RWPE2 (cell line): ENCODE measurements at regions not wholly inside any gene's neighbourhood (a gene's known extent, or its start where the extent isn't known, plus 50 kb on each side); places are given as distances from the start of the nearest gene placed in this dataset.
A peak's percentile ranks its signal among the peaks of the same experiment; 100 is the strongest.

Experiments used
- ATAC-seq: fragments of 200-7000 bp; cut with Tn5 transposase; 3 replicates; pipeline ENCODE4 v1.9.1; 2021; ENCODE audit warnings: low read depth
- DNase-seq: peaks from one replicate; pipeline ENCODE4 v3.0.0-alpha.2; 2020; ENCODE audit warnings: low spot score
- H3K27ac ChIP-seq: fragments of 450-650 bp; 2 replicates; pipeline ENCODE4 v1.5.1; 2017; ENCODE audit warnings: mild to moderate bottlenecking; ENCODE audit not compliant: poor library complexity, severe bottlenecking
- H3K27me3 ChIP-seq: fragments of 250-450 bp; sonication (Bioruptor Pico); 2 replicates; pipeline ENCODE4 v1.5.1; 2021; ENCODE audit warnings: mild to moderate bottlenecking, moderate library complexity; ENCODE audit not compliant: insufficient read depth, poor library complexity, severe bottlenecking
- H3K36me3 ChIP-seq: fragments of 250-450 bp; sonication (Bioruptor Pico); 2 replicates; pipeline ENCODE4 v1.5.1; 2020; ENCODE audit warnings: low read depth, mild to moderate bottlenecking, moderate library complexity
- H3K4me1 ChIP-seq: fragments of 250-450 bp; sonication (Bioruptor Pico); 2 replicates; pipeline ENCODE4 v1.5.1; 2021; ENCODE audit warnings: mild to moderate bottlenecking, moderate library complexity; ENCODE audit not compliant: insufficient read depth, poor library complexity, severe bottlenecking
- H3K4me3 ChIP-seq: fragments of 250-450 bp; sonication (Bioruptor Pico); 2 replicates; pipeline ENCODE4 v1.5.1; 2021; ENCODE audit warnings: mild to moderate bottlenecking, moderate library complexity; ENCODE audit not compliant: severe bottlenecking
- H3K9me3 ChIP-seq: fragments of 250-450 bp; sonication (Bioruptor Pico); 2 replicates; pipeline ENCODE4 v1.5.1; 2021; ENCODE audit warnings: mild to moderate bottlenecking, moderate library complexity; ENCODE audit not compliant: severe bottlenecking
- CTCF ChIP-seq: fragments of 450-650 bp; IDR thresholded peaks from one replicate; pipeline ENCODE4 v1.5.1; 2017; ENCODE audit warnings: mild to moderate bottlenecking, moderate library complexity; ENCODE audit not compliant: poor library complexity, severe bottlenecking

- TF ChIP-seq CTCF, result peak; percentile 51
- no peaks in the 10 kb centered on the region for H3K4me1 ChIP-seq
- H3K36me3 ChIP-seq, result no peaks in the 10 kb centered on the region
- ATAC-seq (0 out of 3 replicates have a peak, but pooled peaks have one; percentile 12), DNase-seq (no peak)
- no peaks in the 10 kb centered on the region for H3K27me3 ChIP-seq
- no peaks in the 10 kb centered on the region for H3K9me3 ChIP-seq
- H3K27ac ChIP-seq, result no peak overlapping the region
- no peak overlapping the region for H3K4me3 ChIP-seq
Observed at GRCh38 chr9:85142968-85143367, 473.4 kb downstream of the NTRK2 start.

GRCh38 chr9:85142496-85142911, 473.0 kb downstream of the NTRK2 start:
- ATAC-seq (no peak), DNase-seq (no peak)
- no peaks in the 10 kb centered on the region for H3K27me3 ChIP-seq

GRCh38 chr9:85137696-85138095, 468.2 kb downstream of the NTRK2 start:
- no peak for TF ChIP-seq CTCF
- Histone ChIP-seq H3K27me3 (no peaks in the 10 kb centered on the region), H3K4me3 (no peak overlapping the region), H3K36me3 (no peaks in the 10 kb centered on the region), H3K9me3 (no peaks in the 10 kb centered on the region), H3K4me1 (no peaks in the 10 kb centered on the region), H3K27ac (no peak overlapping the region)
- DNase-seq, result no peak
- ATAC-seq, result no peak

More at GRCh38 chr9:85142496-85142911, 473.0 kb downstream of the NTRK2 start:
- no peaks in the 10 kb centered on the region for H3K36me3 ChIP-seq
- H3K9me3 ChIP-seq, result no peaks in the 10 kb centered on the region
- no peak overlapping the region for H3K27ac ChIP-seq
- TF ChIP-seq CTCF, result no peak
- H3K4me1 ChIP-seq, result no peaks in the 10 kb centered on the region
- H3K4me3 ChIP-seq, result no peak overlapping the region

- no peaks in the 10 kb centered on the region for H3K4me1 ChIP-seq
- TF ChIP-seq CTCF, result no peak
- no peaks in the 10 kb centered on the region for H3K36me3 ChIP-seq
- no peak overlapping the region for H3K4me3 ChIP-seq
- no peak overlapping the region for H3K27ac ChIP-seq
- DNase-seq (no peak), ATAC-seq (no peak)
- H3K9me3 ChIP-seq, result no peaks in the 10 kb centered on the region
- no peaks in the 10 kb centered on the region for H3K27me3 ChIP-seq
Observed at GRCh38 chr9:85136987-85137386, 467.5 kb downstream of the NTRK2 start.

- Histone ChIP-seq H3K27me3 (no peaks in the 10 kb centered on the region), H3K27ac (no peak overlapping the region), H3K36me3 (no peaks in the 10 kb centered on the region), H3K4me1 (no peaks in the 10 kb centered on the region), H3K9me3 (no peaks in the 10 kb centered on the region), H3K4me3 (no peak overlapping the region)
- DNase-seq (no peak), ATAC-seq (no peak)
- no peak for TF ChIP-seq CTCF
Observed at GRCh38 chr9:85136507-85136906, 467.0 kb downstream of the NTRK2 start.
